Natural killer cell (primary cell): ENCODE measurements at regions not wholly inside any gene's neighbourhood (a gene's known extent, or its start where the extent isn't known, plus 50 kb on each side); places are given as distances from the start of the nearest gene placed in this dataset.

Experiments
- ATAC-seq, 3 donors: fragments of 150-1000 bp in 2 of 3; fragments of 200-7000 bp in 1 of 3; cut with Tn5 transposase; 1 replicate in 1 of 3; 2 replicates in 2 of 3; pipeline ENCODE4 v1.10.0; 2021; ENCODE audit warnings: mild to moderate bottlenecking in 2 of 3, moderate library complexity in 2 of 3
- DNase-seq, 2 donors: peaks; one replicate each; pipeline versions ENCODE4 v3.0.0 to v3.0.0-alpha.2; 2013 to 2021; ENCODE audit warnings: mixed read lengths in 1 of 2
- H3K27ac ChIP-seq: one replicate; pipeline ENCODE4 v1.5.1; 2013; ENCODE audit warnings: mild to moderate bottlenecking, low read length
- H3K27me3 ChIP-seq: one replicate; pipeline ENCODE4 v1.6.1; 2013; ENCODE audit warnings: low read length; ENCODE audit not compliant: control insufficient read depth, insufficient read depth
- H3K36me3 ChIP-seq: one replicate; pipeline ENCODE4 v1.6.1; 2013; ENCODE audit warnings: low read length; ENCODE audit not compliant: control insufficient read depth, insufficient read depth
- H3K4me1 ChIP-seq: one replicate; pipeline ENCODE4 v1.6.1; 2013; ENCODE audit warnings: low read length; ENCODE audit not compliant: control insufficient read depth, insufficient read depth
- H3K4me3 ChIP-seq: one replicate; pipeline ENCODE4 v1.5.1; 2013; ENCODE audit warnings: low read length
- H3K9me3 ChIP-seq: one replicate; pipeline ENCODE4 v1.6.1; 2013; ENCODE audit warnings: low read length; ENCODE audit not compliant: control insufficient read depth, insufficient read depth
- H3K27ac Mint-ChIP-seq, 2 donors: one replicate each; pipeline ENCODE4 v1.8.0; 2022; ENCODE audit warnings: mild to moderate bottlenecking in 2 of 2, mixed read lengths in 2 of 2, moderate library complexity in 1 of 2
- H3K27me3 Mint-ChIP-seq, 2 donors: one replicate each; pipeline ENCODE4 v1.8.0; 2022; ENCODE audit warnings: low read depth in 2 of 2, mixed read lengths in 2 of 2
- H3K36me3 Mint-ChIP-seq: one replicate; pipeline ENCODE4 v1.8.0; 2022; ENCODE audit warnings: mixed read lengths
- H3K4me1 Mint-ChIP-seq, 2 donors: one replicate each; pipeline ENCODE4 v1.8.0; 2022; ENCODE audit warnings: mixed read lengths in 2 of 2
- H3K4me3 Mint-ChIP-seq: one replicate; pipeline ENCODE4 v1.8.0; 2022; ENCODE audit warnings: mild to moderate bottlenecking, moderate library complexity, mixed read lengths
- H3K9me3 Mint-ChIP-seq, 2 donors: one replicate each; pipeline ENCODE4 v1.8.0; 2022; ENCODE audit warnings: mixed read lengths in 2 of 2
- CTCF ChIP-seq: fragments of 200-600 bp; IDR thresholded peaks from one replicate; pipeline ENCODE4 v1.8.0; 2022; ENCODE audit warnings: antibody characterized with exemption
- WGBS: methylation state at CpG from one replicate; pipeline ENCODE4 v1.1.7; 2013; ENCODE audit warnings: missing lambda C conversion rate; ENCODE audit not compliant: insufficient coverage; 5-methylcytosine and 5-hydroxymethylcytosine counted together
- intact Hi-C: fragments of 100-400 bp; cut with micrococcal nuclease; formaldehyde crosslinking; loops from one replicate; pipeline ENCODE4 v1.14.2; 2022

- Histone ChIP-seq H3K36me3 (no peaks in the 10 kb centered on the region), H3K27ac (no peak overlapping the region), H3K4me3 (no peak overlapping the region), H3K27me3 (no peaks in the 10 kb centered on the region), H3K4me1 (no peaks in the 10 kb centered on the region), H3K9me3 (peaks cover 3% of the 10 kb centered on the region)
- WGBS: 80% methylated on average over 1 of the region's 1 CpG
- Mint-ChIP-seq H3K4me1 (no peaks in the 10 kb centered on the region), H3K36me3 (no peaks in the 10 kb centered on the region), H3K4me3 (no peak overlapping the region), H3K27ac (no peak overlapping the region), H3K9me3 (peaks cover 3 to 9% of the 10 kb centered on the region in 2 donors), H3K27me3 (no peaks in the 10 kb centered on the region)
- DNase-seq (no peak), ATAC-seq (no peak)
- no peak for TF ChIP-seq CTCF
- intact Hi-C loops: no loop called here
Measured at GRCh38 chr14:28820677-28821076, 54.1 kb downstream of the FOXG1 start.

- H3K9me3 ChIP-seq: no peaks in the 10 kb centered on the region
- H3K4me3 ChIP-seq: no peak overlapping the region
- no peak for TF ChIP-seq CTCF
- no peaks in the 10 kb centered on the region for H3K4me1 ChIP-seq
- H3K36me3 ChIP-seq: no peaks in the 10 kb centered on the region
- no peak overlapping the region for H3K4me3 Mint-ChIP-seq
- H3K36me3 Mint-ChIP-seq: no peaks in the 10 kb centered on the region
- intact Hi-C loops: no loop called here
- no peak overlapping the region for H3K27ac Mint-ChIP-seq
- no peaks in the 10 kb centered on the region for H3K27me3 ChIP-seq
- peaks cover 7 to 14% of the 10 kb centered on the region in 2 donors for H3K9me3 Mint-ChIP-seq
- no peak for DNase-seq
- H3K27me3 Mint-ChIP-seq: no peaks in the 10 kb centered on the region
- no peaks in the 10 kb centered on the region for H3K4me1 Mint-ChIP-seq
- H3K27ac ChIP-seq: no peak overlapping the region
- ATAC-seq: no peak
Measured at GRCh38 chr14:28821993-28822392, 55.4 kb downstream of the FOXG1 start.

- Histone ChIP-seq H3K4me3 (no peak overlapping the region), H3K36me3 (no peaks in the 10 kb centered on the region), H3K27ac (no peak overlapping the region), H3K27me3 (no peaks in the 10 kb centered on the region), H3K4me1 (no peaks in the 10 kb centered on the region), H3K9me3 (no peaks in the 10 kb centered on the region)
- ATAC-seq (no peak), DNase-seq (no peak)
- 88% methylated on average over 1 of the region's 1 CpG for whole genome bisulfite sequencing
- Mint-ChIP-seq H3K4me1 (no peaks in the 10 kb centered on the region), H3K27ac (no peak overlapping the region), H3K4me3 (no peak overlapping the region), H3K9me3 (peaks cover 7 to 22% of the 10 kb centered on the region in 2 donors), H3K27me3 (no peaks in the 10 kb centered on the region), H3K36me3 (peaks cover 12% of the 10 kb centered on the region)
- intact Hi-C loops: no loop called here
- no peak for TF ChIP-seq CTCF
Measured at GRCh38 chr14:28823245-28823644, 56.7 kb downstream of the FOXG1 start.

- no peaks in the 10 kb centered on the region for H3K36me3 ChIP-seq
- H3K4me3 ChIP-seq: no peak overlapping the region
- H3K36me3 Mint-ChIP-seq: peaks cover 14% of the 10 kb centered on the region
- DNase-seq (no peak), ATAC-seq (no peak)
- H3K27ac Mint-ChIP-seq: no peak overlapping the region
- WGBS: 91% methylated on average over 22 of the region's 22 CpGs
- peaks cover 8 to 18% of the 10 kb centered on the region in 2 donors for H3K9me3 Mint-ChIP-seq
- H3K27me3 ChIP-seq: no peaks in the 10 kb centered on the region
- TF ChIP-seq CTCF: no peak
- H3K27ac ChIP-seq: no peak overlapping the region
- no peaks in the 10 kb centered on the region for H3K4me1 Mint-ChIP-seq
- no peaks in the 10 kb centered on the region for H3K27me3 Mint-ChIP-seq
- H3K4me3 Mint-ChIP-seq: no peak overlapping the region
- intact Hi-C loops: no loop called here
- H3K9me3 ChIP-seq: no peaks in the 10 kb centered on the region
- no peaks in the 10 kb centered on the region for H3K4me1 ChIP-seq
Measured at GRCh38 chr14:28830115-28830534, 63.5 kb downstream of the FOXG1 start.
